Upper lobe of left lung (tissue), 6 donors: ENCODE measurements at regions not wholly inside any gene's neighbourhood (a gene's known extent, or its start where the extent isn't known, plus 50 kb on each side); places are given as distances from the start of the nearest gene placed in this dataset.

Experiments used
- ATAC-seq, 2 donors: fragments of 200-7000 bp; cut with Tn5 transposase; one replicate each; pipeline ENCODE4 v1.9.1; 2022; ENCODE audit warnings: mild to moderate bottlenecking in 2 of 2, moderate library complexity in 2 of 2; ENCODE audit not compliant: low FRiP score in 2 of 2
- DNase-seq, 2 donors: peaks; one replicate each; pipeline ENCODE4 v3.0.0-alpha.2; 2019 to 2020
- H3K27ac ChIP-seq, 4 donors: fragments of 200-600 bp; sonication (generic); one replicate each; pipeline ENCODE4 v1.5.1; 2016 to 2019
- H3K27me3 ChIP-seq, 4 donors: fragments of 200-600 bp; sonication (generic); one replicate each; pipeline ENCODE4 v1.5.1; 2017 to 2019
- H3K36me3 ChIP-seq, 4 donors: fragments of 200-600 bp; sonication (generic); one replicate each; pipeline ENCODE4 v1.5.1; 2016 to 2019
- H3K4me1 ChIP-seq, 4 donors: fragments of 200-600 bp; sonication (generic); one replicate each; pipeline ENCODE4 v1.5.1; 2018 to 2019
- H3K4me3 ChIP-seq, 4 donors: fragments of 200-600 bp; sonication (generic); one replicate each; pipeline ENCODE4 v1.5.1; 2017 to 2019; ENCODE audit warnings: mild to moderate bottlenecking in 2 of 4, moderate library complexity in 1 of 4
- H3K9me3 ChIP-seq, 4 donors: fragments of 200-600 bp; sonication (generic); one replicate each; pipeline ENCODE4 v1.5.1; 2018 to 2019
- CTCF ChIP-seq, 6 experiments: fragments of 450-650 bp in 4 of 6; fragments of 200-600 bp in 2 of 6; sonication (generic) in 2 of 6; IDR thresholded peaks; one replicate each; pipeline ENCODE4 v1.5.1; 2016 to 2019; ENCODE audit warnings: antibody characterized with exemption in 6 of 6
- EP300 ChIP-seq, 4 donors: sonication (generic); formaldehyde crosslinking; IDR thresholded peaks; one replicate each; pipeline ENCODE4 v1.5.1; 2017; ENCODE audit warnings: antibody characterized with exemption in 4 of 4, control low read depth in 2 of 4
- POLR2A ChIP-seq, 4 donors: fragments of 450-650 bp; IDR thresholded peaks; one replicate each; pipeline ENCODE4 v1.5.1; 2016 to 2017; ENCODE audit warnings: antibody characterized with exemption in 4 of 4, mild to moderate bottlenecking in 2 of 4
- POLR2AphosphoS5 ChIP-seq, 2 donors: sonication (generic); formaldehyde crosslinking; IDR thresholded peaks; one replicate each; pipeline ENCODE4 v1.5.1; 2017; ENCODE audit warnings: antibody characterized with exemption in 2 of 2
- WGBS, 2 donors: methylation state at CpG; one replicate each; pipeline ENCODE4 v1.1.5; 2017 to 2018; 5-methylcytosine and 5-hydroxymethylcytosine counted together
- donor health status: DM: no; HTN: no; CAD: no; lungs with moderate emphysema.
- donor health status: DM: no; HTN: yes; CAD: no; lungs with severe emphysema.

- WGBS, 2 donors, result 36 to 84% methylated on average over 2 of the region's 2 CpGs
- TF ChIP-seq EP300 (IDR thresholded peaks at IDR 0.05) (no peak), POLR2A (IDR thresholded peaks at IDR 0.05) (no peak), CTCF (IDR thresholded peaks at IDR 0.05) (no peak), POLR2AphosphoS5 (IDR thresholded peaks at IDR 0.05) (no peak)
- ATAC-seq, result no peak
These were observed 680.0 kb downstream of the TRIML1 start for GRCh38 chr4:188819233-188819632.

GRCh38 chr4:188821500-188821899 lies 682.3 kb downstream of the TRIML1 start:
- H3K27ac ChIP-seq, result no peak overlapping the region
- H3K9me3 ChIP-seq, result no peaks in the 10 kb centered on the region
- H3K36me3 ChIP-seq, result no peaks in the 10 kb centered on the region
- DNase-seq (no peak), ATAC-seq (no peak)
- H3K27me3 ChIP-seq, result no peaks in the 10 kb centered on the region
- 73 to 76% methylated on average over 8 of the region's 8 CpGs for WGBS, 2 donors
- H3K4me3 ChIP-seq, result no peak overlapping the region
- peaks cover 0 to 2% (median 0%) of the 10 kb centered on the region in 4 donors for H3K4me1 ChIP-seq
- TF ChIP-seq POLR2AphosphoS5 (IDR thresholded peaks at IDR 0.05) (no peak), EP300 (IDR thresholded peaks at IDR 0.05) (no peak), POLR2A (IDR thresholded peaks at IDR 0.05) (no peak), CTCF (IDR thresholded peaks at IDR 0.05) (no peak)

More at GRCh38 chr4:188819233-188819632, 680.0 kb downstream of the TRIML1 start:
- Histone ChIP-seq H3K27ac (no peak overlapping the region), H3K4me1 (no peaks in the 10 kb centered on the region), H3K9me3 (peaks cover 0 to 1% (median 0%) of the 10 kb centered on the region in 4 donors), H3K4me3 (no peak overlapping the region), H3K36me3 (no peaks in the 10 kb centered on the region), H3K27me3 (no peaks in the 10 kb centered on the region)
- DNase-seq, result no peak

GRCh38 chr4:188822698-188823097 lies 683.5 kb downstream of the TRIML1 start:
- WGBS, 2 donors, result 81 to 89% methylated on average over 2 of the region's 2 CpGs
- H3K9me3 ChIP-seq, result no peaks in the 10 kb centered on the region
- no peak overlapping the region for H3K27ac ChIP-seq
- H3K36me3 ChIP-seq, result no peaks in the 10 kb centered on the region
- TF ChIP-seq CTCF (IDR thresholded peaks at IDR 0.05) (no peak), POLR2AphosphoS5 (IDR thresholded peaks at IDR 0.05) (no peak), EP300 (IDR thresholded peaks at IDR 0.05) (no peak), POLR2A (IDR thresholded peaks at IDR 0.05) (no peak)
- H3K4me1 ChIP-seq, result peaks cover 0 to 2% (median 0%) of the 10 kb centered on the region in 4 donors
- H3K27me3 ChIP-seq, result no peaks in the 10 kb centered on the region
- H3K4me3 ChIP-seq, result no peak overlapping the region
- peak in 1 of 2 donors; percentile 42 for ATAC-seq
- no peak for DNase-seq

GRCh38 chr4:188824553-188824952 lies 685.3 kb downstream of the TRIML1 start:
- Histone ChIP-seq H3K9me3 (no peaks in the 10 kb centered on the region), H3K4me3 (no peak overlapping the region), H3K4me1 (peaks cover 0 to 2% (median 0%) of the 10 kb centered on the region in 4 donors), H3K36me3 (no peaks in the 10 kb centered on the region), H3K27me3 (no peaks in the 10 kb centered on the region), H3K27ac (no peak overlapping the region)
- DNase-seq (peak in 1 of 2 donors; percentile 44), ATAC-seq (peak in 1 of 2 donors; percentile 55)
- whole genome bisulfite sequencing, 2 donors, result 94 to 96% methylated on average over 17 of the region's 17 CpGs
- TF ChIP-seq CTCF (IDR thresholded peaks at IDR 0.05), result no peak
- TF ChIP-seq EP300 (IDR thresholded peaks at IDR 0.05), result no peak
- no peak for TF ChIP-seq POLR2AphosphoS5 (IDR thresholded peaks at IDR 0.05)
- TF ChIP-seq POLR2A (IDR thresholded peaks at IDR 0.05), result no peak

GRCh38 chr4:188826393-188826792 lies 687.2 kb downstream of the TRIML1 start:
- TF ChIP-seq CTCF (IDR thresholded peaks at IDR 0.05), result no peak
- TF ChIP-seq POLR2A (IDR thresholded peaks at IDR 0.05), result no peak
- H3K4me1 ChIP-seq, result peaks cover 0 to 2% (median 0%) of the 10 kb centered on the region in 4 donors
- H3K4me3 ChIP-seq, result no peak overlapping the region
- DNase-seq (no peak), ATAC-seq (no peak)
- H3K36me3 ChIP-seq, result no peaks in the 10 kb centered on the region
- no peaks in the 10 kb centered on the region for H3K9me3 ChIP-seq
- H3K27me3 ChIP-seq, result no peaks in the 10 kb centered on the region
- H3K27ac ChIP-seq, result no peak overlapping the region
